ENCODE measurements at regions not wholly inside any gene's neighbourhood (a gene's known extent, or its start where the extent isn't known, plus 50 kb on each side); places are given as distances from the start of the nearest gene placed in this dataset.

DNA sequence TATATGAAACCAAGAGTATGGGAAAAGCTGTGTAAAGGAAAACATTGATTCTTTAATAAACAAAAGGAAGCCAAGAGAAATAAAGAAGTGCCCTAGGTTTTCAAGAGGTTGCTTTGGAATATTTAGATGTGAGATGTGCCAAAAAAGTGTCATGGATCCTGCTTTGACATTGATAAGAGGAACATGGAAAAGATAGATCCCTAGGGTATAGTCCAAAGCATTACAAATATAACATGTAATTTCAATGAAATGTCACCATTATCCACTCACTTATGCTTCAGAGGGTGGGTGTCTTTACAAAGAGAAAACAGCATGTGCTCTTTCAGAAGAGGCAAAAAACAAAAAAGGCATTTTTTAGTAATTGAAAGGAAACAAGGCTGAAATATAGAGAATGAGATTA lies 1196.7 kb downstream of the EFNA5 start:
- Histone ChIP-seq H3K27me3 (ENCODE audit: control insufficient read depth in 3 of 3, insufficient read depth in 3 of 3, low read length in 2 of 3) (no peaks in the 10 kb centered on the region), H3K9me3 (ENCODE audit: control insufficient read depth in 4 of 4, insufficient read depth in 3 of 4, low read length in 3 of 4) (no peaks in the 10 kb centered on the region), H3K9ac (ENCODE audit: insufficient read depth in 1 of 2, low read length in 2 of 2) (no peak overlapping the region), H3K4me1 (ENCODE audit: control insufficient read depth in 5 of 5, insufficient read depth in 5 of 5, low read length in 5 of 5) (no peaks in the 10 kb centered on the region), H3K27ac (ENCODE audit: low read depth in 1 of 2, low read length in 1 of 2) (no peak overlapping the region), H3K36me3 (ENCODE audit: control insufficient read depth in 4 of 4, insufficient read depth in 4 of 4, low read length in 4 of 4) (no peaks in the 10 kb centered on the region), H3K4me3 (no peak overlapping the region)
- TF ChIP-seq, protein P1, sequence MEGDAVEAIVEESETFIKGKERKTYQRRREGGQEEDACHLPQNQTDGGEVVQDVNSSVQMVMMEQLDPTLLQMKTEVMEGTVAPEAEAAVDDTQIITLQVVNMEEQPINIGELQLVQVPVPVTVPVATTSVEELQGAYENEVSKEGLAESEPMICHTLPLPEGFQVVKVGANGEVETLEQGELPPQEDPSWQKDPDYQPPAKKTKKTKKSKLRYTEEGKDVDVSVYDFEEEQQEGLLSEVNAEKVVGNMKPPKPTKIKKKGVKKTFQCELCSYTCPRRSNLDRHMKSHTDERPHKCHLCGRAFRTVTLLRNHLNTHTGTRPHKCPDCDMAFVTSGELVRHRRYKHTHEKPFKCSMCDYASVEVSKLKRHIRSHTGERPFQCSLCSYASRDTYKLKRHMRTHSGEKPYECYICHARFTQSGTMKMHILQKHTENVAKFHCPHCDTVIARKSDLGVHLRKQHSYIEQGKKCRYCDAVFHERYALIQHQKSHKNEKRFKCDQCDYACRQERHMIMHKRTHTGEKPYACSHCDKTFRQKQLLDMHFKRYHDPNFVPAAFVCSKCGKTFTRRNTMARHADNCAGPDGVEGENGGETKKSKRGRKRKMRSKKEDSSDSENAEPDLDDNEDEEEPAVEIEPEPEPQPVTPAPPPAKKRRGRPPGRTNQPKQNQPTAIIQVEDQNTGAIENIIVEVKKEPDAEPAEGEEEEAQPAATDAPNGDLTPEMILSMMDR (IDR thresholded peaks at IDR 0.05; ENCODE audit: control extremely low read depth, extremely low read depth), result no peak
- no peak for ATAC-seq (ENCODE audit: insufficient read depth, low FRiP score)
- DNase-seq, result no peak

DNA sequence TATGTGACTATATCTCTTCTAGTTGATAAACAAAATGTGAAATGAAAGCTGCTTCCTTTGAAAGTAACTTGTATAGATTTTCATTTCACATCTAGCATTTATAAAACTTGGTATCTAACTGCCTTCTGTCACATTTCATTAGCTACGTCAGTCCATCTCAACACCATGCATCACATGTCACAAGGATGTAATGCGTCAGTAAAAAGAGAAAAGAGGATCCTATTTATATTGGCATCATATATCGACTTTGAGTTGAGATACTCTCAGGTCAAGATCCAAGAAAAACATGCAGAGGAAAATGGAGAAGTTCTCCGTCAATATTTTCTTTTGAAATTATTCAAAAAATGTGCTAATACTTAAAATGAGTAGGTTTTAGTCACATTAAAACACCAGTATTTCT lies 1211.2 kb downstream of the EFNA5 start:
- Histone ChIP-seq H3K9me3 (ENCODE audit: control insufficient read depth in 4 of 4, insufficient read depth in 3 of 4, low read length in 3 of 4) (no peaks in the 10 kb centered on the region), H3K27me3 (ENCODE audit: control insufficient read depth in 3 of 3, insufficient read depth in 3 of 3, low read length in 2 of 3) (no peaks in the 10 kb centered on the region), H3K36me3 (ENCODE audit: control insufficient read depth in 4 of 4, insufficient read depth in 4 of 4, low read length in 4 of 4) (no peaks in the 10 kb centered on the region), H3K27ac (ENCODE audit: low read depth in 1 of 2, low read length in 1 of 2) (no peak overlapping the region), H3K4me1 (ENCODE audit: control insufficient read depth in 5 of 5, insufficient read depth in 5 of 5, low read length in 5 of 5) (no peaks in the 10 kb centered on the region), H3K4me3 (no peak overlapping the region), H3K9ac (ENCODE audit: insufficient read depth in 1 of 2, low read length in 2 of 2) (no peak overlapping the region)
- ATAC-seq (ENCODE audit: insufficient read depth, low FRiP score) (no peak), DNase-seq (no peak)
- 81 to 85% methylated on average over 4 of the region's 4 CpGs for WGBS, 2 donors
- TF ChIP-seq, protein P1 (IDR thresholded peaks at IDR 0.05; ENCODE audit: control extremely low read depth, extremely low read depth), result no peak

DNA sequence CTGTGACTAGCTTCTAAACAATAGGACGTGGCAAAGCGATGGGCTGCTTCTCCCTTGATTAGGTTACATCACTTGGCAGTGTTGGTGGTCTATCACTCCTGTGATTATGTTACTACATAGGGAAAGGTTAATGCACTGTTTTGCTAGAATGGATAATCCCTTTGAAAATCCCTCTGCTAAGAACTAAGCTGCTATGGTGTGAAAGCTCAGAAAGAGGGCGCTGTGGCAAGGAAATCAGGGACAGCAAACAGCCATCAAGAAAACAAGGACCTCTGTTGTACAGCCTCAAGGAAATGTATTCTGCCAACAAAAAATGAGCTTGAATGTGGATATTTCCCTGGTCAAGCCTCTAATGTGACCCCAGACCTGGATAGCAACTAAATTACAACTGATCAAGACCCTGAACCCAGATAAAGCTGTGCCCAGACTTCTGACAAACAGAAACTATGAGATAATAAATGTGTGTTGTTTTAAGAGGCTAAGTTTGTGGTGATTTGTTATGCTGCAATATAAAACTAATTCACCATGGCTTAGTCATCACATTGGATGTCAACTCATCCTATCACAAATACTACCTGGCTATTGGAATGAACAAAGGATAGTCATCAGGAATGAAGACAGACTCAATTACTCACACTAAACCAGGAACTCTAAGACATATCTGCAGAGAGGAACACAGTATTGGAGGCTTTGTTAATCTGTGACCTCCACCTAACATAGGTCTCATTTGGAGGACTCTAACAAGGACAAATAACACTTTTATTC lies 1215.9 kb downstream of the EFNA5 start:
- ATAC-seq (ENCODE audit: insufficient read depth, low FRiP score), result no peak
- H3K9ac ChIP-seq (ENCODE audit: insufficient read depth in 1 of 2, low read length in 2 of 2), result no peak overlapping the region

More for the DNA sequence above, 1215.9 kb downstream of the EFNA5 start:
- DNase-seq, result peak in 2 of 3 donors; percentile 5 to 50
- TF ChIP-seq, protein P1 (IDR thresholded peaks at IDR 0.05; ENCODE audit: control extremely low read depth, extremely low read depth), result no peak
- Histone ChIP-seq H3K9me3 (ENCODE audit: control insufficient read depth in 4 of 4, insufficient read depth in 3 of 4, low read length in 3 of 4) (peaks cover 0 to 3% (median 0%) of the 10 kb centered on the region in 4 donors), H3K4me3 (no peak overlapping the region), H3K27me3 (ENCODE audit: control insufficient read depth in 3 of 3, insufficient read depth in 3 of 3, low read length in 2 of 3) (no peaks in the 10 kb centered on the region), H3K36me3 (ENCODE audit: control insufficient read depth in 4 of 4, insufficient read depth in 4 of 4, low read length in 4 of 4) (no peaks in the 10 kb centered on the region), H3K27ac (ENCODE audit: low read depth in 1 of 2, low read length in 1 of 2) (no peak overlapping the region), H3K4me1 (ENCODE audit: control insufficient read depth in 5 of 5, insufficient read depth in 5 of 5, low read length in 5 of 5) (no peaks in the 10 kb centered on the region)
- 47 to 57% methylated on average over 3 of the region's 3 CpGs for WGBS, 2 donors
